RWPE1 (cell line): ENCODE measurements at regions not wholly inside any gene's neighbourhood (a gene's known extent, or its start where the extent isn't known, plus 50 kb on each side); places are given as distances from the start of the nearest gene placed in this dataset.
"Not testable (repeated sequence)": the region's sequence is repeated elsewhere in the genome, so short reads cannot be mapped to it uniquely, and the experiment has no call there.

Experiments
- CTCF ChIA-PET: fragments of 350-600 bp; sonication (Branson Sonifier 250); formaldehyde crosslinking; extraction: SDS; loops from one replicate; lab custom pipeline; 2021; lab: Yijun Ruan, JAX
- POLR2A ChIA-PET: fragments of 400-600 bp; formaldehyde crosslinking; extraction: SDS; loops from one replicate; lab custom pipeline; 2020; ENCODE audit warnings: antibody characterized with exemption; ENCODE audit not compliant: low non-redundant PET; lab: Yijun Ruan, JAX
- DNase-seq: peaks from one replicate; pipeline ENCODE4 v3.0.0; 2012; ENCODE audit warnings: low spot score
- H3K27ac ChIP-seq: fragments of 450-650 bp; 2 replicates; pipeline ENCODE4 v1.5.1; 2017
- TF ChIP-seq, protein P1 (sequence below): fragments of 450-650 bp; conservative IDR thresholded peaks from 2 replicates; pipeline ENCODE4 v1.5.1; 2017; ENCODE audit warnings: low read depth, mild to moderate bottlenecking

DNA sequence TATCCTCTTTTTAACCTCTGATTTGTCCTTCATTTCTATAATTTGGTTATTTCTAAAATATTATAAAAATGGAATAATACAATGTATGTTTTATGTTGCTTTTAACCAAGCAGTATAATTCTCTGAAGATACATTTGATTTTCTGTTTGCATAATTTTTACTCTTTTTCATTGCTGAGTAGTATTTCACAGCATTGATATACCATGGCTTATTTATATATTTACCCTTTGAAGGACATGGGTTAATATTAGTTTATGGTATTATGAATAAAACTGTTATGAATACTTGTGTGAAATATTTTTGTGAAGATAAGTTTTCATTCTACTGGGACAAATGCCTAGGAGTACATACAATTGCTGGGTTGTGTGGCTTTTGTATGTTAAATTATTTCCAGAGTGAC, 748.6 kb downstream of the TENT5A start:
- DNase-seq = no peak
- CTCF ChIA-PET = no interaction called here
- TF ChIP-seq, protein P1, sequence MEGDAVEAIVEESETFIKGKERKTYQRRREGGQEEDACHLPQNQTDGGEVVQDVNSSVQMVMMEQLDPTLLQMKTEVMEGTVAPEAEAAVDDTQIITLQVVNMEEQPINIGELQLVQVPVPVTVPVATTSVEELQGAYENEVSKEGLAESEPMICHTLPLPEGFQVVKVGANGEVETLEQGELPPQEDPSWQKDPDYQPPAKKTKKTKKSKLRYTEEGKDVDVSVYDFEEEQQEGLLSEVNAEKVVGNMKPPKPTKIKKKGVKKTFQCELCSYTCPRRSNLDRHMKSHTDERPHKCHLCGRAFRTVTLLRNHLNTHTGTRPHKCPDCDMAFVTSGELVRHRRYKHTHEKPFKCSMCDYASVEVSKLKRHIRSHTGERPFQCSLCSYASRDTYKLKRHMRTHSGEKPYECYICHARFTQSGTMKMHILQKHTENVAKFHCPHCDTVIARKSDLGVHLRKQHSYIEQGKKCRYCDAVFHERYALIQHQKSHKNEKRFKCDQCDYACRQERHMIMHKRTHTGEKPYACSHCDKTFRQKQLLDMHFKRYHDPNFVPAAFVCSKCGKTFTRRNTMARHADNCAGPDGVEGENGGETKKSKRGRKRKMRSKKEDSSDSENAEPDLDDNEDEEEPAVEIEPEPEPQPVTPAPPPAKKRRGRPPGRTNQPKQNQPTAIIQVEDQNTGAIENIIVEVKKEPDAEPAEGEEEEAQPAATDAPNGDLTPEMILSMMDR = no peak
- POLR2A ChIA-PET = no interaction called here
- H3K27ac ChIP-seq = no peak overlapping the region

DNA sequence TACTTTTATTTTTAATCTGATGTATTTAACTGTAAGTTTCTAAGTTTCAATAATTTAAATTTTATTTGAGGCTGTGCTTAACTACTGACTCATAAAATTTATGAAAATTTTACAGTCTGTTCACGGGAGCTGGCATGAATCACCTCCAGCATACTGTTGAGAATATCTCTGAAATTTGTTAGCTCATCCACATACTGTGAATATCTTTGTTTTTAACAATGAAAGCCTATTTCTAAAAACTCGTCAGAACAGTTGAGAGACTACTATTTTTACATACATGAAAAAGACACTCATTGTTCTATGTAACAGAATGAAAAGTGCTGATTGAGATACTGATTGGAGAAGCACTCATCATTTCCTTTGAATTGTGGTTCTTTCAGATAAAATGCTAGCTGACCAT, 749.3 kb downstream of the TENT5A start:
- H3K27ac ChIP-seq = no peak overlapping the region
- no peak for DNase-seq
- TF ChIP-seq, protein P1 = no peak
- POLR2A ChIA-PET = no interaction called here
- CTCF ChIA-PET = no interaction called here

DNA sequence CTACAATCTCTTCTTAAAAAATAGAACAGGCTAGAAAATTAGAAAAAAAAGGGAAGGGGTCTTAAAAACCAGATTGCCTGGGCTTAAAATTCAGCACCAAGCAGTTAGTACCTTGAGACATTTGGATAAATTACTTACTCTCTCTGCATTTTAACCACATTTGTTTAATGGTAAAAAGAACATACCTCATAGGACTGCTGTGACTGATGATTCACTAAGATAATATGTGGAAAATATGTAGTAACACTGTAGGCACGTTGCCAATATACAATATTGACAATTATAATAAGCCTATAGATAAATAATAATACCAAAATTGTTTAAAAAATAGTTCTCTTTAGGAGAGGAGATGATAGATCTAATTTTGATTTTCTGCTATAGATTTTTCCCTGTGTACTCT, 750.4 kb downstream of the TENT5A start:
- DNase-seq = no peak
- H3K27ac ChIP-seq = no peak overlapping the region
- TF ChIP-seq, protein P1 = no peak
- ChIA-PET POLR2A (no interaction called here), CTCF (no interaction called here)

DNA sequence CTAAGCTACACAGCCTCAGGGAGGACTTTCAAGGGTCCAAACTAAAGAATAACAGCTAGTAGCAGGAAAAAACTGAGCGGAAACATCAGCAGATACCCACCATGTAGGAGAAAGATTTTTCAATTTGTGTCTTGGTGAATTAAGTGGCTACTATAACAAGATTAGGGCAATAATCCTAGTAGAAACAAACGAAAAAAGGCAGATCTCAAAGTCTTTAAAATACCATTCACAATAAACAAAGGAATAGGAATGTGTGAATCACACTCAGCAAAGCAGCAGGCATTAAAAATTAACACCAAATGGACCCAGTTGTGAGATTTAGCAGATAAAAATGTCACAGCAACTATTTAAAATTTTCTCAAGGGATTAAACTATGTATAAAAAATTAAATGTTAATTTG, 761.2 kb downstream of the TENT5A start:
- CTCF ChIA-PET = no interaction called here
- TF ChIP-seq, protein P1 = no peak
- no peak overlapping the region for H3K27ac ChIP-seq
- no peak for DNase-seq
- POLR2A ChIA-PET = no interaction called here

DNA sequence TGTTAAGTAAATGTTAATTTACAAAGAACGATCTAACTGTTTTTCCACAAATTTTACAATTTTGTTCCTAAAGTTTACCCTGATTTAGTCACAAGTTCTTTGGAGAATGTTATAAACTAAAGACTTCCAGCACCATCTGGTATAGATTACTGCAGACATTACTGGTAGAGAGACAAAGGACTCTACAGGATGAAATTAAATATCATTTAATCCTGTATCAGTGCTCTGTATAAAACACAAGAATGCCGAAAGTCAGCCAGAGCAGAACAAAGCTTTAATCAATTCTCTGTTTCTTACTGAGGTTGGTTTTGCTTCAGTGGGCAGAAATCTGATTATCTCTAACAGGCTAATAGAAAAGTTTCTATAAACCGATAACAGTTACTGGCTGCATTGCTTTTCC, 763.6 kb downstream of the TENT5A start:
- no peak overlapping the region for H3K27ac ChIP-seq
- ChIA-PET CTCF (no interaction called here), POLR2A (no interaction called here)
- DNase-seq = no peak
- TF ChIP-seq, protein P1 = no peak

DNA sequence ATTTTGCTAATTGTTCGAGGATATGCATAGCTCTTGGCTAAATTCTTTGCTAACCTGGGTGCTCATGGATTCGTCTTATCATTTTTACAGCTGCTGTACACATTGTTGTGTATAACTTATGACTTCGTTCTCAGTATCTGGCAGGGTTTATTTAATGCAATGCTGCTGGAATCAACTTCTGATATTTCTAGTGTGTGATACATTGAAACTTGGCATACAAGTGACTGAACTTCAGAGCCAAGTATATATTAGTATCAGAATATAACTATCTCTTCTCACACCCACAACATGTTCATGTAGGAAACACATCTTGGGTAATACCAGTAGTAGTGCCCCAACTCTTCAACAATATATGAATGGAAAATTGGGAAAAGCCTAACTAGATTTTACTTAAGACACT, 764.2 kb downstream of the TENT5A start:
- ChIA-PET CTCF (no interaction called here), POLR2A (no interaction called here)
- TF ChIP-seq, protein P1 = no peak
- no peak overlapping the region for H3K27ac ChIP-seq
- DNase-seq = no peak

DNA sequence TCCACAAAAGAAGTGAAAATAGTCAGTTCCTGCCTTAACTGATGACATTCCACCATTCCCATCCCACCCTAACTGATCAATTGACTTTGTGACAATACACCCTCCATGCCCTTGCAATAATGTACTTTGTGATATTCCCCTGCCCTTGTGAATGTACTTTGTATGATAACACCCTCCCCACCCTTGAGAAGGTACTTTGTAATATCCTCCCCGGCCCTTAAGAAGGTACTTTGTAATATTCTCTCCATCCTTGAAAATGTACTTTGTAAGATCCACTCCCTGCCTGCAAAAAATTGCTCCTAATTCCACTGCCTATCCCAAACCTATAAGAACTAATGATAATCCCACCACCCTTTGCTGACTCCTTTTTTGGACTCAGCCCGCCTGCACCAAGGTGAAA, 771.3 kb downstream of the TENT5A start:
- H3K27ac ChIP-seq, POLR2A ChIA-PET, CTCF ChIA-PET, DNase-seq: not testable (repeated sequence)
